Dedifferentiated amniotic fluid mesenchymal stem cell (primary cell): ENCODE measurements at regions not wholly inside any gene's neighbourhood (a gene's known extent, or its start where the extent isn't known, plus 50 kb on each side); places are given as distances from the start of the nearest gene placed in this dataset.

Experiments
- DNase-seq: peaks from one replicate; pipeline ENCODE4 v3.0.0-alpha.2; 2016; ENCODE audit errors: extremely low spot score

GRCh38 chr3:194971965-194972364 lies 286.3 kb downstream of the FAM43A start:
- no peak for DNase-seq

GRCh38 chr3:194972641-194973040 lies 287.0 kb downstream of the FAM43A start:
- no peak for DNase-seq

GRCh38 chr3:194973366-194974000 lies 287.8 kb downstream of the FAM43A start:
- no peak for DNase-seq

- no peak for DNase-seq
These were observed 288.9 kb downstream of the FAM43A start for GRCh38 chr3:194974468-194975135.

GRCh38 chr3:194976049-194976451 lies 290.4 kb downstream of the FAM43A start:
- DNase-seq, result no peak

GRCh38 chr3:194976874-194977273 lies 291.2 kb downstream of the FAM43A start:
- DNase-seq, result no peak

- no peak for DNase-seq
These were observed 291.7 kb downstream of the FAM43A start for GRCh38 chr3:194977356-194977755.

- DNase-seq, result no peak
These were observed 291.8 kb downstream of the XXYLT1 start for GRCh38 chr3:194979173-194979572.

- no peak for DNase-seq
These were observed 288.5 kb downstream of the XXYLT1 start for GRCh38 chr3:194982472-194982871.

GRCh38 chr3:194983121-194983520 lies 287.8 kb downstream of the XXYLT1 start:
- DNase-seq, result no peak

GRCh38 chr3:194983620-194984019 lies 287.3 kb downstream of the XXYLT1 start:
- DNase-seq, result no peak

- no peak for DNase-seq
These were observed 286.9 kb downstream of the XXYLT1 start for GRCh38 chr3:194984066-194984465.

GRCh38 chr3:194984622-194985021 lies 286.3 kb downstream of the XXYLT1 start:
- DNase-seq, result no peak

GRCh38 chr3:194985031-194985578 lies 285.9 kb downstream of the XXYLT1 start:
- no peak for DNase-seq

- DNase-seq, result no peak
These were observed 284.5 kb downstream of the XXYLT1 start for GRCh38 chr3:194986208-194987043.

GRCh38 chr3:194987571-194988494 lies 283.1 kb downstream of the XXYLT1 start:
- DNase-seq, result no peak

GRCh38 chr3:194988495-194989165 lies 282.3 kb downstream of the XXYLT1 start:
- DNase-seq, result no peak

- DNase-seq, result no peak
These were observed 281.7 kb downstream of the XXYLT1 start for GRCh38 chr3:194989241-194989640.

- DNase-seq, result no peak
These were observed 280.3 kb downstream of the XXYLT1 start for GRCh38 chr3:194990454-194991337.

GRCh38 chr3:194991338-194991654 lies 279.7 kb downstream of the XXYLT1 start:
- DNase-seq, result no peak
